NCI-H524 (cell line): ENCODE measurements at regions not wholly inside any gene's neighbourhood (a gene's known extent, or its start where the extent isn't known, plus 50 kb on each side); places are given as distances from the start of the nearest gene placed in this dataset.
"Not testable (repeated sequence)": the region's sequence is repeated elsewhere in the genome, so short reads cannot be mapped to it uniquely, and the experiment has no call there.

Experiments
- DNase-seq, 2 experiments: peaks; one replicate each; lab custom pipeline; 2025; lab: John Stamatoyannopoulos, UW

DNA sequence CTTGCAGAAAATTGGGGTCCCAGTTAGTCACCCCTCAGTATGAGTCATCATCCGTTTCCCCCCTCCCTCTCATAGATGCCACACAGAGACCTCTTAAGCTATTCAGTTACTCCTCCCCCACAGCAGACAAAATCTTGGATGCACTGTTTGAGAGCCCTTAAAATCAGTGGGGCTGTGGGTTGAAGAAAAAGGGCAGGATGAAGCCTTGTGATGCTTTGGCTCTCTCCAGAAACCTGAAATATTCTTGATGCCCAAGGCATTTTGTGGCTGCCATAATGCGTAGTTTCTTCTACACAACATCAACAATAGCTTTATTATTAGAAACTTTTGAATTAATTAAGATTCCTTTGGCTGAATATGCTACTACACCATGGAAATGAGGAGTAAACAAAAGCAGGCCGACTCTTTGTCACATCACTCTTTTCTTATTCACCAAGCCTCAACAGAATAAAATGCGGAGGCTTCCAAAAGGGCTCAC lies 133.8 kb downstream of the MRPS30 start:
- no peak for DNase-seq

DNA sequence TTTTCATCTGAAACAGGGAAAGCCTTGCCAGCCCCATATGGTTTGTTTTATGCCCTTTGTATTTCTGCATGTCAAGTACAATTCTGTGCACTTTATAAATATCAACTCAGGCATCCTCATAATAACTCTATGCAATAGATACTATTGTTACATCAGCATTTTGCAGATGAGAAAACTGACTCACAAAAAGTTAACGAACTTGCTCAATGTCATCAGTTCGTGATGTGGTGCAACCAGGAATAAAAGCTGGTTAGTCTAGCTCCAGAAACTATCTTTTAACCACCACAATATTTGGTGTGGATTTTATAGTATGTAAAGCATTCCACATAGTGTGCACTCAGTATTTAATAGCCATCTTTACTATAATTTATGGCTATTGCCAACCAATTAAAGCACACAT lies 134.9 kb downstream of the MRPS30 start:
- DNase-seq, result no peak

DNA sequence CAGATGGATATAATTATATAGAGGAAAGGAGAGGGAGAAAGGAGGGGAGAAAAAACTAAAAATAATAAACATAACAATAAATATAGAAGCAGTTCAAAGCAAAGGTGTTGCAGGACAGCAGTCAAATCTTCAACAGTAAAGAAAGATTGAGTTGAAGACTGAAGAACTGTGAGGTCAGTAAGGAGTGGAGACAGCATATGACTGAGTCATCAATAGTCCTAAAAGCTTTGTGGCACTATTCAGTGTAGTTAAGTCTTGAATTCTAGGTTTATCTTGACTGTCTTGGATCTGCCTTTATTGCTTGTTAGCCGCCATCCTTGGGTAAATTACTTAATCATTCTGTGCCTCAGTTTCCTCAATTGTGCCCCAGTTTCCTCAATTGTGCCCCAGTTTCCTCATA lies 137.0 kb downstream of the MRPS30 start:
- no peak for DNase-seq

DNA sequence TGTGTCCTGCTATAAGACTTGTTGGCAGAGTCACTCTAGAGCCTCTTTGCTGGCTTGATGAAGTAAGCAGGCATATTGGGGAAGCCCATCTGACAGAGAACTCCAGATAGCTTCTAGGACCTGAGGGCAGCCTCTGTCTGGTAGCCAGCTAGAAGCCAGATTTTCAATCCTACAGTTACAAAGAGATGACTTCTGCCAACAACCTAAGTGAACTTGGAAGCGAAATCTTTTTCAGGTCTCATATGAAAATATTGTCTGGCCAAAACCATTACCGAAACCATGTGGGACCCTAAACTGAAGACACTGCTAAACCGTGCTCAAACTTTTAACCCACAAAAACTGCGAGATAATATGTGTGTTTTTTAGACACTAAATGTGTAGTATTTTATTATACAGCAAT lies 140.9 kb downstream of the MRPS30 start:
- DNase-seq, result no peak

DNA sequence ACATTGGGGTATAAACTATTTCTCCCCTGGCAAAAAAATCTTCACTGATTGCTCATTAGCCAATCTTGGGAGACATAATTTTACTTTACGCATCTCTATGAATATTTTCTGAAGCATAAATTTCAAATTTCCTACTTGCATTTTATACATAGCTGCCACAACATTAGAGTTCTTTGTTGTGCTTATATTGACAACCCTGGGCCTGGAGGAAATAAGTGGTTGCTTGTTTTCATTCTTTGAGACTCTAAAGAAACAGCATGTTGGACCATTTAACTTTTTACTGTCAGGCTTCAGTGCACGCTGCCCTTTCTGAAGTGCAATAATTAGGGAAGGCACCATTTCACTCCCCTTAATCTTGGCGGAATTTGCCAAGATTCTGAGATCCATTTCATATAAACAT lies 142.6 kb downstream of the MRPS30 start:
- DNase-seq, result no peak

DNA sequence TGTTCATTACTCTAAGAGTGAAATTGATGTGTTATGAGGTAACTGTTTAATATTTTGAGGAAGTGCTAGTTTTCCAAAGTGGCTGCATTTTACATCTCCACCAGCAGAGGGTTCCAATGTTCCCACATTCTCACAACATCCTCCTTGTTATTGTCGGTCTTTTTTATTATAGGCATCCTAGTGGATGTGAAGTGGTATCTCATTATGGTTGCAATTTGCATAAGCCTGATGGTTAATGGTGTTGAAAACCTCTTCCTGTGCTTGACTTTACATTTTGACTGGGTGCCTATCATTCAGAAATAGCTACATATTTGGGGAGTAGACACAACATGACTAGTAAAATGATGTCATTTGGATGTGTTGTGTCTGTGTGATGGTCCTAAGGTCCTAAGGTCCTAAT lies 143.6 kb downstream of the MRPS30 start:
- DNase-seq, result peak; percentile 39 to 72

DNA sequence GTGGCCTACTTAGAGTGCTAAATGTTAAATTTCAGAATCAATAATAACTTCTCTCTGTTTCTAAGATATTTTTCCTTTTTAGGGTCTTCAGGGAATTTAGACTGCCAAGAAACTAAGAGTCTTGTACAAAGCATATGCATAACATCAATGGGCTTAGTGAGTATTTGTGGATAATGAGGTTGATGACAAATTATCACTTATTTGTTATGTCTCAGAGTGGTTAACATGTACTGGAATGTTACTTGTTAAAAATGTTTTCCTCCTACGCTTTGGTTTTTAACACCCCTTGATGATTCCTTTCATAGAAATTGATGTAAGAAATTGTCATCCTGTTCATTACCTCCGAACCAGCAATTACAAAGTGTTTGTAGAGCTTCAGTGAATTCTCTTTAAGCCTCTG lies 144.3 kb downstream of the MRPS30 start:
- no peak for DNase-seq

DNA sequence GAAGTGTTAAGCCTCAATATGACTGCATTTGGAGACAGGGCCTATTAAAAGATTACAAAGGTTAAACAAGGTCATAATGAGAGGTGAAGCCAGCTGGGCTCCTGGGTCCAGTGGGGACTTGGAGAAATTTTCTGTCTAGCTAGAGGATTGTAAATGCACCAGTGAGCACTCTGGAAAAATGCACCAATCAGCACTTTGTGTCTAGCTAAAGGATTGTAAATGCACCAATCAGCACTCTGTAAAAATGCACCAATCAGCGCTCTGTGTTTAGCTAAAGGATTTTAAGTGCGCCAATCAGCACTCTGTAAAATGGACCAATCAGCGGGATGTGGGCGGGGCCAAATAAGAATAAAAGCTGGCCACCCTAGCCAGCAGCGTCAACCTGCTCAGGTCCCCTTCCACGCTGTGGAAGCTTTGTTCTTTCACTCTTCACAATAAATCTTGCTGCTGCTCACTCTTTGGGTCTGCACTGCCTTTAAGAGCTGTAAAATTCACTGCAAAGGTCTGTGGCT lies 150.3 kb downstream of the MRPS30 start:
- not testable (repeated sequence) for DNase-seq

DNA sequence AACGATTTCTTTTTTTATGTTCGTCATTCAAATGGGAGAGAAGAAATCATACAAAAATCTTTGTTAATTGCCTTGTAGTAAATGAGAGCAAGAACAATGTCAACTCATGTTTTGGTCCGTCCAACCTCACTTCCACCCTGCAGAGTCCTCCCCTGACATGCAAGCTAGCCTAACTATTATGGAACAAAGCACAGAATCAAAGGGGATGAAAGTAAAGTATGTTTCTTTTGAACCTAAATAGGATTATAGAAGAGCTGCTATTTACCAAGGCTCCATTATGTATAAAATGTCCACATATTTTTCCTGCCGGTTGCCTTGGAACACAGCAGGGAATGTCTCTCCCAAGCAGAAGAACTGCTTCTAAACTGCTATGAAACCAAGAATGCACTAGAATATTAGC lies 161.1 kb downstream of the MRPS30 start:
- no peak for DNase-seq

DNA sequence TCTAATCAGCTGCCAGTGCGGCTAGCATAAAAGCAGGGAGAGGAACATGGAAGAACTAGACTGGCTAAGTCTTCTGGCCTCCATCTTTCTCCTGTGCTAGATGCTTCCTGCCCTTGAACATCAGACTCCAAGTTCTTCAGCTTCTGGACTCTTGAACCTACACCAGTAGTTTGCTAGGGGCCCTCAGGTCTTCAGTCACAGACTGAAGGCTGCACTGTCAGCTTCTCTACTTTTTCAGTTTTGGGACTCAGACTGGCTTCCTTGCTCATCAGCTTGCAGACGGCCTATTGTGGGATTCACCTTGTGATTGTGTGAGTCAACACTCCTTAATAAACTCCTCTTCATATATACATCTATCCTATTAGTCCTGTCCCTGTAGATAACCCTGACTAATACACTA lies 162.2 kb downstream of the MRPS30 start:
- not testable (repeated sequence) for DNase-seq

DNA sequence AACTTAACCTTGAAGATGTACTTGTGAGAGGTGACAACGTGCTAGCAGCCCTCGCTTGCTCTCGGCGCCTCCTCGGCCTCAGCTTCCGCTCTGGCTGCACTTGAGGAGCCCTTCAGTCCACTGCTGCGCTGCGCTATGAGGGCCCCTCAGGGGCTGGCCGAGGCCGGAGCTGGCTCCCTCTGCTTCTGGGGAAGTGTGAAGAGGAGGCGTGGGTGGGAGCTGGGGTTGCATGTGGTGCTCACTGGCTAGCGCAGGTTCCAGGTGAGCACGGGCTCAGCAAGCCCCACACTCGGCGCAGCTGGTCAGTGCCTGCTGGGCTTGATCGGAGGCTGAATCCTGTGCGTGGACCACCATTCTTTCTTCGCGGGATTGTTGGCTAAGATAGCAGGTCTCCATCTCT lies 166.1 kb downstream of the MRPS30 start:
- DNase-seq, result no peak

DNA sequence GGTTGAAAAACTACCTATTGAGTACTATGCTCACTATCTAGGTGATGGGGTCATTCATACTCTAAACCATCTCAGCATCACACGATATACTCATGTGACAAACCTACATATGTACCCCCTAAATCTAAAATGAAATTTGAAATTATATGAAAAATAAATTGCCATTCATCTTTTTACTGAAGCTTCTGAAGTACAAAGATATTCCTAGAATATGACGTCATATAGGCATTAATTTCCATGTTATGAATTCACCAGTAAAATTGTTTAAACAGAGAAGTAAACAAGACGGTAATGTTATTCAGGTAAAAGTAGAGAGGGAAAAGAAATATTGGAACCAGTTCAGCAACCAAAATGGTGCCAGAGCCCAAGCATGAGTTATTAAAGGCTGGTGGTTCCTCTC lies 173.0 kb downstream of the MRPS30 start:
- DNase-seq, result no peak

DNA sequence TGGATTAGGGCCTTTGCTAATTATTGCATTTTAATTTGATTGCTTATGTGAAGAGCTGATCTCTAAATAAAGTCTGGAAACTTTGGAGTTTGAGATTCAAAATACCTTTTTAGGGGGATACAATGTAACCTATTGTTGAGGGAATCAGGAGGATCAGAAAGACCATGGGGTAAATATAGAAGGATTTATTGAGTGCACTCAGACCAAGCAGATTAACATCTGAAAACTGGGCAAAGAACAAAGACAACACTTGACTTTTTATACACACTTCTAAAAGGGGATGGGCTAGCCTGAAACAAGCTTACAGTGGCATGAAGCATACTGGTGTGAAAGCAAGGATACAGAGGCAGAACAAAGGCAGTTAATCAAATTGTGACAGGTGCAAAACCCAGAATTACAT lies 174.3 kb downstream of the MRPS30 start:
- DNase-seq, result peak in 1 of 2 experiments; percentile 28

DNA sequence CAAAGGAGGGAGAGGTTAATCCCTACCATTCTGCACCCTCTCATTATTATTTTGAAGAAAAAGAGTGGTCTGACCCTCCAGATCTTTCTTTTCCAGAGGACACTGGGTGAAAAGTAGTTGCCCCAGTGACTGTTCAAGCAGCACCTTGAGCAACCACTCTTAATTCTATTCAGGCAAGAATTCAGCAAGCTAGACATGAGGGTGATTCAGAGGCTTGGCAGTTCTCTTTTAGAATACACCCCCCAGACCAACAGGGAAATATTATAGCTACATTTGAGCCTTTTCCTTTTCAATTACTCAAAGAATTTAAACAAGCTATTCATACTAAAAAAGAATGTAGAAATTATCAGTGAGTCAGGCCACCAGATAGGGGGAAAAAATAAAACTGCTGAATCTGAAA lies 178.3 kb downstream of the MRPS30 start:
- DNase-seq, result no peak

DNA sequence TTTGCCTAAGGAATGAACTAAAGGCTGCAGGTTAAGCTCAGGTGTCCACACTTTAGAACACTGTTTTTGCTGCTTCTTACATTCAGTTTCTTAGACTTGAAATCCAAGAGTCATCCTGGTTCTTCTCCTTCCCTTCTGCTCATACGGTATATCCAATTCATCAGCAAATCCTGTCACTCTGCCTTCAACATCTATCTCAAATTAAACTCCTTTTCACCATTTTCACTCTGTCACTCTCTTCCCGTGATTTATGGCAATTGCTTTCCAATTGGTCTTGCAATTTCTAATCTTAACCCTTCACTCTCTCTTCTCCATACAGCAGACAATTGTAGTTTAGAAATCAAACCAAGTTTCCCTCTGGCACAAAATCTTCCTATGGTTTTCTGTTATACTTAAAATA lies 182.9 kb downstream of the MRPS30 start:
- no peak for DNase-seq

DNA sequence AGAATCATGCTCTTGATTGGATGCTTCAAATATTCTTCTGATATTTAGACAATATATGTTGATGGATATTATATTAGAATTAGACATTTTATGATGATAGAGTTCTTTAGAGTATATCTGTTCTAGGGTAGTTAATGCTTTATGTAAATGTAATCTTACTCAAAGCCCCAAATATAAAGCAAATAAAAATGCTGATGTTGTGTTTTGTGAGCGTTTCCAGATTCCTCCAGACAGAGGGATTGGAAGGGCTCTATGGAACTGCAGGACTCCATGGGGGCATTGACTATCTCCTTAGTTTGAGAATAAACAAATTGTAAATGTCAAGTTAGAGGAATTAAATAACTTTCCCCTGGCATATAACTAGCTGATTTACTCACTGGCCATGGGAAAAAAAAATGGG lies 184.5 kb downstream of the MRPS30 start:
- no peak for DNase-seq

DNA sequence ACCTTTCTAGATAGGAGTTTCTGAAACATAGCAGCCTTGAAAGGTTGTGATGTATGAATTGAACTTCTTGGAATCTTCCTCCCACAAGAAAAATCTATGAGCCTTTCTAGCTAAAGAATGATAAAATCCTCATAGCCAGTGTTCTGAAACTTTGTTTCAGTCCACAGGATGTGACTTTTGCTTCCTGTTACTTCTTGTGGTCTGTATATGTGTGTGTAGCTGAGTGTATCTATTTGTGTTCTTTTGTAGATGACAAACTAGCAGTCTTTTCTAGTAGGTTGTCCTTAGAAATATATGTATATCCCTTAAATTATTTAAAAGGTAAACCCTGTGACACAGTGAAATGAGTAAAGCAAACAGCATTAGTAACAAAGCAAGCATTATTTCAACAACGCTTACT lies 188.8 kb downstream of the MRPS30 start:
- no peak for DNase-seq

DNA sequence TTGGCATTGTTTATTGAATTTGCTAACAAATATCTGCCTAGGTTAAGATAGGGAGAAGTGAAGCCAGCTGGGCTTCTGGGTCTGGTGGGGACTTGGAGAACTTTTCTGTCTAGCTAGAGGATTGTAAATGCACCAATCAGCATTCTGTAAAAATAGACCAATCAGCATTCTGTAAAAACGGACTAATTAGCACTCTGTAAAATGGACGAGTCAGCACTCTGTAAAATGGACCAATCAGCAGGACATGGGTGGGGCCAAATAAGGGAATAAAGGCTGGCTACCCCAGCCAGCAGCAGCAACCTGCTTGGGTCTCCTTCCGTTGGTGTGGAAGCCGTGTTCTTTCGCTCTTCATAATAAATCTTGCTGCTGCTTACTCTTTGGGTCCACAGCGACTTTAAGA lies 198.4 kb downstream of the MRPS30 start:
- DNase-seq, result not testable (repeated sequence)

DNA sequence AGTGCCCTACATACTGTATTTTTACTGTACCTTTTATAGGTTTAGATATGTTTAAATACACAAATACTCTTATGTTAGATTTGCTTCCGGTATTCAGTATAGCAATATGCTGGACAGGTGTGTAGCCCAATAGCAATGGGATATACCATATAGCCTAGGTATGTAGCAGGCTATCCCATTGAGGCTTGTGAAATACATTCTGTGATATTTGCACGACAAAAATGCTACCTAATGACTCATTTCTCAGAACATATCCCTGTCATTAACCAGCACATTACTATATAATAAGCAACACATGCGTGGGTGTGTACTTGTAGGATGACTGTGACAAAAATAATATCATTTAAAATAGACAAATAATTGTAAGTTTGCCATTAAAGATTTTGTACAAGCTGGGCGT lies 208.8 kb downstream of the MRPS30 start:
- DNase-seq, result no peak

DNA sequence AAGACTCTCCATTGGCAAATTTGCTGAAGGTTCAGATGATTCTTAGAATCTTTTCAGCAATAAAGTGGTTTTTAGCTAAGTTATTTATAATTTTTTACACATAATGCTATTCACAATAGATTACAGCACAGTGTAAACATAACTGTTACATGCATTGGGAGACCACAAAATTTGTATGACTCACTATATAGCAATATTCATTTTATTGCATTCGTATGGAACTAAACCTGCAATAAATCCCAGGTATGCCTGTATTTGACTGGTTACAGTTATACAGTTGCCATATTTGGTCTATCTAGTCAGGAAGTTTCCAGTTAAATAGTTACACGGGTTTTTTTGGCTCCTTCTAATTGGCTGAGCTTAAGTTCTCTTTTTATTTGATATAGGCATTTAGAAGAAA lies 220.8 kb downstream of the MRPS30 start:
- no peak for DNase-seq

DNA sequence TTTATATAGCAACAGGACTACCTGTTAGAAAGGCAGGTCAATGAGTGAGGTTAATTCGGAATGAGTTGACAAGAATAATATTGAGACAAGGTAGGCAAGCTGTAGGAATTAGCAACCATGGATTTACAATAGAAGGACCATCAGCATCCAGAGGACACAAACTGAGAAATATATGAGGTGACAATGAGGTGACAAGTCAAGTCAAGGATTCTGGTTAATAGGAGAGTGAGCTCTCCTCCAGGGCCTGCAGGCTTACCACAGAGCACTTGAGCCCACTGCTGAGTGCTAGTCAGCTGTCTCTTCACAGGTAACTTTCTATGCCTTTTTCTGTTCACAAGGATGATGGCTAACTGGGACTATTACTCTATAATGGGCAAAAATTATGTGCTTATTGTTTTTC lies 227.2 kb downstream of the MRPS30 start:
- no peak for DNase-seq

DNA sequence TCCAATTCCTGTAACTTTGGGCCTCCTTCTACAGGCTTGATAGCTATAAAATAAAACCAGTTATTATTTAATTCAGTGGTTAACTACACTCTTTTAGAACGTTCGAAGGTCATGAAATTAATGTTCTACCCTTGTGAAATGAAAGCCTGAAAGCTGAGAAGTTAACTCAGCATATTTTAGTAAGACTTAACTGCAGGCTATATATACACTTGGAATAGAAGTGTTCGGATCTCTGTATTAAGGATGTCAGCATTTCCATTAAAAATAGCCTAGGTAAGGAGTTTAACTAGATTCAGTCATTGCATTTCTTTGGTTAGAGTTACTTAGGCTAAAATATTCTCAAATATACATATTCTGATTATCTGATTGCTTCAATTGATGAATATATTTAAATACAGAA lies 229.2 kb downstream of the MRPS30 start:
- DNase-seq, result no peak

DNA sequence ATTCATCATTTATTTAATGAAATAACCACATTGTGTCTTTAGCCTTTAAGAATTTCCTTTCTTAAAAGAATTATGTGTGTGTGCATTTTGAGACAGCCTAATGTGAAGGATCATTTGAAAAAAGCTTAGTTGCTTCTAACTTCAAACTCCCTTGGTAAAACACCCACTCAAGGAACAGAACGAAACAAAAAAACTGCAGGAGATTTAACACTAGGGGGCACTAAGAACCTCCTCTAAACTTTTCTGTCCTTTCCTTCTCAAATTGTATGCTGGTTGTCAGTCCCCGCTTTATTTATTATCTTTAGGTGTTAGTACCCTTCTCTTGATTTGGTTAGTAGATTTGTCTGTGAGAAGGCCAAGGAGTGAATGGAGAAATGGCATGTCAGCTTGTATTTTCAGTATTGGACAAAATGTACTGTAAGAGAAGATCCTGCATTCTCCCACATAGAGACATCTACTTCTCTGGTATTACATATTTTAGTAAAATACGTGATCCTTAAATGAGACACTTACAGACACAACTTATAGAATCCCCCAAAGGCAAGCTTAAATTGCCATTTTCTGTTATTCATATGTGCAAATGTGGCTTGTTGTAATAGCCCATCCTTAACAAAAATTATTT lies 229.7 kb downstream of the MRPS30 start:
- peak; percentile 25 to 75 for DNase-seq

DNA sequence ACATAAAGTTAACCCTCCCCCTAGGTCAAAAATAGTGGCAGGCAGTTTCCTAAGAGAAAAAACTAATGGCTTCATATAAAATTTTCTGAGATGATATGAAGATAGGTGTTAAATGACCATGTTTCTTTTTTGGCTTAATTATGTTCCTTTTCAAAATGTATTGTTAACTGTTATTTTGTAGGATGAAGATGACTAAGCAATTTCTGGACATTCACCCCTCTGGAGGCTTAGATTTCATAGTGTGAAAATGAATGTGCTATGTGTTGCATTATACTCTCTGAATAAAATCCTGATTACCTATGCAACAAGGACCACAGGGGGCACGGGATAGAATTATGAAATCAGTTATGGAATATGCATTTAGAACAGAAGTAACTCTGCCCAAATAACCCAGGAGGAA lies 233.5 kb downstream of the MRPS30 start:
- DNase-seq, result no peak
